OCI-LY3 (cell line): ENCODE measurements at regions not wholly inside any gene's neighbourhood (a gene's known extent, or its start where the extent isn't known, plus 50 kb on each side); places are given as distances from the start of the nearest gene placed in this dataset.

Source experiments
- H2AFZ ChIP-seq: fragments of 200-600, 300-600 bp; shearing (Covaris generic); 2 replicates; pipeline ENCODE4 v1.6.0; 2014; ENCODE audit warnings: antibody characterized with exemption, low read depth, low read length
- H3K27ac ChIP-seq: fragments of 200-600, 300-600 bp; sonication (generic); 2 replicates; pipeline ENCODE4 v1.5.1; 2014; ENCODE audit warnings: mild to moderate bottlenecking, low read length, moderate library complexity, mixed read lengths
- H3K27me3 ChIP-seq: fragments of 200-600, 300-600 bp; sonication (generic); 2 replicates; pipeline ENCODE4 v1.6.1; 2014; ENCODE audit warnings: low read depth, low read length, mixed read lengths
- H3K36me3 ChIP-seq: fragments of 200-600, 300-600 bp; sonication (generic); replicated peaks from 2 replicates; pipeline ENCODE3; 2014; ENCODE audit warnings: low read depth, low read length, mixed read lengths
- H3K4me1 ChIP-seq: fragments of 300-600, 200-600 bp; sonication (generic); 2 replicates; pipeline ENCODE4 v1.6.1; 2014; ENCODE audit warnings: low read length, mixed read lengths
- H3K4me2 ChIP-seq: fragments of 200-600, 300-600 bp; sonication (generic); 2 replicates; pipeline ENCODE4 v1.6.1; 2014; ENCODE audit warnings: low read length, mixed read lengths
- H3K4me3 ChIP-seq: fragments of 300-600, 200-600 bp; sonication (generic); 2 replicates; pipeline ENCODE4 v1.5.1; 2014; ENCODE audit warnings: antibody characterized with exemption, mild to moderate bottlenecking, low read length, moderate library complexity
- H3K79me2 ChIP-seq: fragments of 300-600, 200-600 bp; shearing (Covaris generic); 2 replicates; pipeline ENCODE4 v1.6.1; 2014; ENCODE audit warnings: mild to moderate bottlenecking, low read length, mixed read lengths
- H3K9ac ChIP-seq: fragments of 300-600, 200-600 bp; shearing (Covaris generic); 2 replicates; pipeline ENCODE4 v1.6.0; 2014; ENCODE audit warnings: mild to moderate bottlenecking, low read length, moderate library complexity
- H3K9me3 ChIP-seq: fragments of 200-600, 300-600 bp; shearing (Covaris generic); 2 replicates; pipeline ENCODE4 v1.6.1; 2014; ENCODE audit warnings: low read length, mixed read lengths; ENCODE audit not compliant: insufficient read depth
- H4K20me1 ChIP-seq: fragments of 200-600, 300-600 bp; sonication (generic); 2 replicates; pipeline ENCODE4 v1.6.1; 2016; ENCODE audit warnings: low read length, mixed read lengths; ENCODE audit not compliant: insufficient read depth
- EZH2phosphoT487 ChIP-seq: fragments of 200-600 bp; shearing (Covaris generic); IDR thresholded peaks from 2 replicates; pipeline ENCODE4 v1.6.1; 2018; ENCODE audit warnings: antibody characterized with exemption, mixed run types, low read depth
- TF ChIP-seq, protein P1 (sequence below): fragments of 200-600, 300-600 bp; sonication (generic); IDR thresholded peaks from 2 replicates; pipeline ENCODE4 v1.5.1; 2014; ENCODE audit warnings: antibody characterized with exemption, low read length, low read depth

DNA sequence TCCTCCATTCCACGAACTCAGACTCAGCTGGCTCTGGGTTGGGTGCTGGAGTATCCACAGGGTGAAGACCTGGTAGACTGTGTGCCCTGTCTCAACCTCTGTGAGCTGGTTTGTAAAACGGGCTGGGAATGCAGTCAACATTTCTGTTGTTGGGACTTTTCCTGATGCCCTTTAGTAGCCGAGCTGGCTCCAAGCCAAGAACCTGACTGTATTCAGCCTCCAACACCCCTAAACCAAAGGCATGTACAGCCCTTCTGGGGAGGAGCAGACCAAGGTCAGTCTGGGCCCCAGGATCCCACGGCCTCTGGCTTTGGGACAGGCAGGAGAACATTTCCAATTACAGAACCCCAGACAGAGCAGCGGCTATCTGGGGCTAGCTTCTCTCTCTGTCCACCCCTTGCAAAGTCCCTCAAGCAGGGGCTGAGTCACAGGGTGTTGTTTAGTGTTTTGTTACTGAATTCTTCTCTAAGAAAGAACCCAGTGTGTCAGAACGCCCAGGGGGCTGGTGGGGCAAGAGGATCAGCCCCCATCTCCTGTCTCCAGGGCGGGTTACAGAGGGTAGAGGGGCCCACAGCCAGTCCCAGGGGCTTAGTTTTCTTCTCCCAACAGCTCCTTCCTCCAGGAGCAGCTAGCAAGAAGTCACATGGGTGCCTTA is 56.8 kb upstream of the SLC6A6 start:
- Histone ChIP-seq H3K27ac (no peak overlapping the region), H3K9ac (no peak overlapping the region), H4K20me1 (no peaks in the 10 kb centered on the region), H3K9me3 (no peaks in the 10 kb centered on the region), H3K4me2 (no peak overlapping the region), H3K27me3 (peaks cover 32% of the 10 kb centered on the region), H3K36me3 (no peaks in the 10 kb centered on the region), H3K4me3 (no peak overlapping the region), H2AFZ (no peak overlapping the region), H3K4me1 (no peaks in the 10 kb centered on the region), H3K79me2 (no peaks in the 10 kb centered on the region)
- TF ChIP-seq, protein P1, sequence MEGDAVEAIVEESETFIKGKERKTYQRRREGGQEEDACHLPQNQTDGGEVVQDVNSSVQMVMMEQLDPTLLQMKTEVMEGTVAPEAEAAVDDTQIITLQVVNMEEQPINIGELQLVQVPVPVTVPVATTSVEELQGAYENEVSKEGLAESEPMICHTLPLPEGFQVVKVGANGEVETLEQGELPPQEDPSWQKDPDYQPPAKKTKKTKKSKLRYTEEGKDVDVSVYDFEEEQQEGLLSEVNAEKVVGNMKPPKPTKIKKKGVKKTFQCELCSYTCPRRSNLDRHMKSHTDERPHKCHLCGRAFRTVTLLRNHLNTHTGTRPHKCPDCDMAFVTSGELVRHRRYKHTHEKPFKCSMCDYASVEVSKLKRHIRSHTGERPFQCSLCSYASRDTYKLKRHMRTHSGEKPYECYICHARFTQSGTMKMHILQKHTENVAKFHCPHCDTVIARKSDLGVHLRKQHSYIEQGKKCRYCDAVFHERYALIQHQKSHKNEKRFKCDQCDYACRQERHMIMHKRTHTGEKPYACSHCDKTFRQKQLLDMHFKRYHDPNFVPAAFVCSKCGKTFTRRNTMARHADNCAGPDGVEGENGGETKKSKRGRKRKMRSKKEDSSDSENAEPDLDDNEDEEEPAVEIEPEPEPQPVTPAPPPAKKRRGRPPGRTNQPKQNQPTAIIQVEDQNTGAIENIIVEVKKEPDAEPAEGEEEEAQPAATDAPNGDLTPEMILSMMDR, result no peak
- TF ChIP-seq EZH2phosphoT487, result no peak

DNA sequence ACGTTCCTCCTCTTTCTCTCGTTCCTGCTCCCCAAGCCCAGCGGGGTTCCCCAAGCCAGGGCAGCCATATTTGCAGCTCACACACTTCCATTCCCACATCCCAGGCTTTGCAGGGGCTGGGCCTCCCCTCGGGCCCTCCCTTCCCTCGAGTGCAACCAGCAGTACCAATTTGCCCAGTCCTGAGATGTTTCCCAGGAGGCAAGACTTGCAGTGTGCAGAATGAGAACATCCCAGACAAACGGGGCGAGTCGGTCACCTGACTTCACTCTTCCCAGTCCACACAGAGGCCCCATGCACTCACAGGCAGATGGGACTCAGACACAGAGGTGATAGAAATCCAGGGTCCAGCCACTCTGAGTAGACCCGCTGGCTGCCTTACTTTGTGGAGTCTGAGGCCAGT is 56.2 kb upstream of the SLC6A6 start:
- H3K4me3 ChIP-seq, result no peak overlapping the region
- H2AFZ ChIP-seq, result no peak overlapping the region
- H3K79me2 ChIP-seq, result no peaks in the 10 kb centered on the region
- H3K9ac ChIP-seq, result no peak overlapping the region
- no peaks in the 10 kb centered on the region for H3K36me3 ChIP-seq
- no peak overlapping the region for H3K4me2 ChIP-seq
- no peaks in the 10 kb centered on the region for H3K9me3 ChIP-seq
- peaks cover 32% of the 10 kb centered on the region for H3K27me3 ChIP-seq
- no peak overlapping the region for H3K27ac ChIP-seq
- TF ChIP-seq EZH2phosphoT487, result no peak
- TF ChIP-seq, protein P1, result no peak
- no peaks in the 10 kb centered on the region for H3K4me1 ChIP-seq
- H4K20me1 ChIP-seq, result no peaks in the 10 kb centered on the region

DNA sequence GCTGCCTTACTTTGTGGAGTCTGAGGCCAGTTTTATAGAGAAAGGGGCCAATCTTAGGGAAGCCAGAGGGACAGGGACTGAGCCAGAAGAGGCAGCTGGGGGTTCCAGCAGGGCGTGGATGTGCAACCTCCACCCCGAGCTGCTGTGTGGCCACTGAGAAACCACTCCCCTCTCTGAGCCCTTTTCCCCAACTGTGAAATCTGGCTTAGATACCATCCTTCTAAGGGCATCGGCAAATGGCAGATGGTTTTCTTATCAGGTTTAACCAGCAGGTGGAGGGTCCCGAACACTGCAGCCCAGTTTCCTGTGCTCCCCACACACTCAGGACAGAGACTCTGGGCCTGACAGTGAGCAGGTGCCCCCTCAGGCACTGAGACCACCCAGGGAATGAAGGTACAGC is 55.8 kb upstream of the SLC6A6 start:
- H3K9ac ChIP-seq, result no peak overlapping the region
- no peak overlapping the region for H3K4me2 ChIP-seq
- H3K4me1 ChIP-seq, result no peaks in the 10 kb centered on the region
- H3K4me3 ChIP-seq, result no peak overlapping the region
- H3K9me3 ChIP-seq, result no peaks in the 10 kb centered on the region
- H3K36me3 ChIP-seq, result no peaks in the 10 kb centered on the region
- TF ChIP-seq, protein P1, result no peak
- TF ChIP-seq EZH2phosphoT487, result no peak
- H3K27me3 ChIP-seq, result peaks cover 32% of the 10 kb centered on the region
- no peak overlapping the region for H3K27ac ChIP-seq
- no peaks in the 10 kb centered on the region for H4K20me1 ChIP-seq
- no peaks in the 10 kb centered on the region for H3K79me2 ChIP-seq
- no peak overlapping the region for H2AFZ ChIP-seq

DNA sequence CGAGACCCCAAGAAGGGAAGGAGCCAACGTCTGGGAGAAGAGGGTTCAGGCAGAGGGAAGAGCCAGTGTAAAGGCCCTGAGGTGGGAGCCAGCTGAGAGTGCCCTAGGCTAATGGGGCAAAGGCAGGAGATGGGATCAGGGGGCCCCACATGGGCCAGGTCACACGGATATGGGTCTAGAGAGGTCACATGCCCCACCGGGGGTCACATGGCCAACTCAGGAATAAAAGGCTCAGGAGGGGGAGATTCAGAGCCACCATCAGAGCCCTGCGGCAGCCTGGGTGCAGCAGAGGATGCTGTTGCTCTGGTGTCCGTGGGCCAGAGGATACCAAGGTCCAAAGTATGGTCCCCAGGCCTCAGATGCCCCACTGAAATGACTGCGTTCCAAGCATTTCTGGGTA is 55.3 kb upstream of the SLC6A6 start:
- no peak overlapping the region for H3K4me2 ChIP-seq
- no peaks in the 10 kb centered on the region for H3K4me1 ChIP-seq
- H2AFZ ChIP-seq, result no peak overlapping the region
- H3K9me3 ChIP-seq, result no peaks in the 10 kb centered on the region
- no peaks in the 10 kb centered on the region for H3K79me2 ChIP-seq
- no peaks in the 10 kb centered on the region for H3K36me3 ChIP-seq
- H3K27ac ChIP-seq, result no peak overlapping the region
- H3K9ac ChIP-seq, result no peak overlapping the region
- TF ChIP-seq, protein P1, result no peak
- TF ChIP-seq EZH2phosphoT487, result no peak
- H4K20me1 ChIP-seq, result no peaks in the 10 kb centered on the region
- no peak overlapping the region for H3K4me3 ChIP-seq
- H3K27me3 ChIP-seq, result peaks cover 32% of the 10 kb centered on the region
